PFSK-1 (cell line): ENCODE measurements at regions not wholly inside any gene's neighbourhood (a gene's known extent, or its start where the extent isn't known, plus 50 kb on each side); places are given as distances from the start of the nearest gene placed in this dataset.

Source experiments
- FOXP2 ChIP-seq: optimal IDR thresholded peaks from 2 replicates; pipeline ENCODE3; 2011; ENCODE audit warnings: borderline replicate concordance, control low read depth, inconsistent platforms; ENCODE audit not compliant: insufficient read depth; ENCODE audit errors: extremely low read length, extremely low read depth
- POLR2AphosphoS5 ChIP-seq: IDR thresholded peaks from 2 replicates; pipeline ENCODE4 v1.6.1; 2012; ENCODE audit warnings: low read depth, mild to moderate bottlenecking, control low read depth, low read length, moderate library complexity
- SIN3A ChIP-seq: IDR thresholded peaks from 2 replicates; pipeline ENCODE4 v1.6.1; 2012; ENCODE audit warnings: mild to moderate bottlenecking, low read length, moderate library complexity, borderline replicate concordance; ENCODE audit not compliant: insufficient read depth
- TAF1 ChIP-seq: IDR thresholded peaks from 2 replicates; pipeline ENCODE4 v1.6.1; 2012; ENCODE audit warnings: low read length, control low read depth, borderline replicate concordance; ENCODE audit not compliant: insufficient read depth
- TF ChIP-seq, protein P1 (sequence below), 2 experiments: IDR thresholded peaks; 2 replicates each; pipeline versions ENCODE4 v1.6.1 to v1.8.0; 2011 to 2012; ENCODE audit warnings: low read depth in 2 of 2, low read length in 2 of 2, control low read depth in 1 of 2, inconsistent platforms in 1 of 2, mild to moderate bottlenecking in 1 of 2, moderate library complexity in 1 of 2; ENCODE audit not compliant: insufficient read depth in 1 of 2

DNA sequence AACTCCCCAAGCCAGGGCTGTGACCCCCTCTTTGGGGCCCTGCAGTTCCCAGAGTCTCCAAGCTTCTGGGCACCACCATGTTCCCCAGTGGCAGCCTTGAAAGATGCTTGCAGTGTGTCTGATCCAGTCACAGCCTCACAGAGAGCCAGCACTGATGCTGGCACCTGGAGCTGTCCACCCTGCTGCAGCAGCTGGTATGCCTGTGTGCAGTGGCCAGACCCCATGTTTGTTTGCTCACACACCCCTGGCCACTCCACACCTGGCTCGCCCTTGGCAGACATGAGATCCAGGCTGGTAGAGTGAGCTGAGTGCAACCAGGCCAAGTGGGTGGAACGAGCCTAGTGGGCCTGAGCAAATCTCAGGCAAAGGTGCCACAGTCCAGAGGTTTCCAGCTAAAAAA is 106.0 kb downstream of the C9orf50 start:
- TF ChIP-seq TAF1 (no peak), SIN3A (no peak), FOXP2 (no peak), POLR2AphosphoS5 (no peak)
- TF ChIP-seq, protein P1, sequence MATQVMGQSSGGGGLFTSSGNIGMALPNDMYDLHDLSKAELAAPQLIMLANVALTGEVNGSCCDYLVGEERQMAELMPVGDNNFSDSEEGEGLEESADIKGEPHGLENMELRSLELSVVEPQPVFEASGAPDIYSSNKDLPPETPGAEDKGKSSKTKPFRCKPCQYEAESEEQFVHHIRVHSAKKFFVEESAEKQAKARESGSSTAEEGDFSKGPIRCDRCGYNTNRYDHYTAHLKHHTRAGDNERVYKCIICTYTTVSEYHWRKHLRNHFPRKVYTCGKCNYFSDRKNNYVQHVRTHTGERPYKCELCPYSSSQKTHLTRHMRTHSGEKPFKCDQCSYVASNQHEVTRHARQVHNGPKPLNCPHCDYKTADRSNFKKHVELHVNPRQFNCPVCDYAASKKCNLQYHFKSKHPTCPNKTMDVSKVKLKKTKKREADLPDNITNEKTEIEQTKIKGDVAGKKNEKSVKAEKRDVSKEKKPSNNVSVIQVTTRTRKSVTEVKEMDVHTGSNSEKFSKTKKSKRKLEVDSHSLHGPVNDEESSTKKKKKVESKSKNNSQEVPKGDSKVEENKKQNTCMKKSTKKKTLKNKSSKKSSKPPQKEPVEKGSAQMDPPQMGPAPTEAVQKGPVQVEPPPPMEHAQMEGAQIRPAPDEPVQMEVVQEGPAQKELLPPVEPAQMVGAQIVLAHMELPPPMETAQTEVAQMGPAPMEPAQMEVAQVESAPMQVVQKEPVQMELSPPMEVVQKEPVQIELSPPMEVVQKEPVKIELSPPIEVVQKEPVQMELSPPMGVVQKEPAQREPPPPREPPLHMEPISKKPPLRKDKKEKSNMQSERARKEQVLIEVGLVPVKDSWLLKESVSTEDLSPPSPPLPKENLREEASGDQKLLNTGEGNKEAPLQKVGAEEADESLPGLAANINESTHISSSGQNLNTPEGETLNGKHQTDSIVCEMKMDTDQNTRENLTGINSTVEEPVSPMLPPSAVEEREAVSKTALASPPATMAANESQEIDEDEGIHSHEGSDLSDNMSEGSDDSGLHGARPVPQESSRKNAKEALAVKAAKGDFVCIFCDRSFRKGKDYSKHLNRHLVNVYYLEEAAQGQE (IDR thresholded peaks at IDR 0.05; ENCODE audit: insufficient read depth in 1 of 2, low read depth in 2 of 2, low read length in 2 of 2): no peak

DNA sequence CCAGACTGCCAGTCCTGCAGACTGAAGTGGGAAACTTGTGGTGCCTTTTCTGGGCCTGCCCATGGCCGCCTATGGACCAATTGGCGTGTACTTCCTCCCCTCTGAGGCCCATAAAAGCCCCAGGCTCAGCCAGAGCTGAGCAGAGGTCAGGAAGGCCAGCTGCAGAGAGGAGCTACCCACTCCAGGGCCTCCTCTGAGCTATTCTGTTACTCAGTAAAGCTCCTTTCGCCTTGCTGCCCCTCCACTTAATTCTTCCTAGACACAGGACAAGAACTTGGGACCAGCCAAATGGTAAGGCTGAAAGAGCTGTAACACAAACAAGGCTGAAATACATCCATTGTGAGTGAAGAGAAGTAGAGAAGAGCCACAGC is 106.4 kb downstream of the C9orf50 start:
- TF ChIP-seq SIN3A (no peak), FOXP2 (no peak), POLR2AphosphoS5 (no peak), TAF1 (no peak)
- TF ChIP-seq, protein P1 (IDR thresholded peaks at IDR 0.05; ENCODE audit: insufficient read depth in 1 of 2, low read depth in 2 of 2, low read length in 2 of 2): no peak

DNA sequence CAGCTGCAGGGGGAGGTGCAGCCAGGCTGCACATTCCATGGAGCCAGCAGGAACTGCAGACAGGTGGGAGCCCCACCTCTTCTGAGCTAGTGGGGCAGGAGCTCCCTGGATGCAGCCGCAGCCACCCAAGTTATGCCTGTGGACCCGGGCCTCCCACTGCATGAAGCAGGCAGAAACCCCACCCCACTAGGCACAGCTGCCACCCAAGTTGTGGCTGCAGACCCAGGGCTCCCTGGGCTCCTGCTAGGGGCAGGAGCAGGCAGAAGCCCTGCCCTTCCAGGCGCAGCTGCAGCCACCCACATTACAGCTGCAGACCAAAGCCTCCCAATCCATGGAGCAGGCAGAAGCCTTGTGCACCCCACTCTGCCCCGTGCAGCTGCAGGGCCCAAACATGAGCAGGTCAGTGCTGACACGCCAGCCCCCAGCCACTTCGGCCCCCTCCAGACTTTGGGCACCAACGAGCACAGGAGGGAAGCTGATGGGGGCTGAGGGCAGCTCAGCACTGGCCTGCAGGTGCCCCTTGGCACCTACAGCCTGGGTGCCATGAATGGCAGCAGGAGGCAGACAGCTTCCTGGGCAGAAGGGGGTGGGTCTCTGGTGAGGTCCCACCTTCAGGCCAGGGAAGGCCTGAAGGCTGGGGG is 106.9 kb downstream of the C9orf50 start:
- TF ChIP-seq, protein P1 (IDR thresholded peaks at IDR 0.05; ENCODE audit: insufficient read depth in 1 of 2, low read depth in 2 of 2, low read length in 2 of 2): no peak
- TF ChIP-seq FOXP2 (no peak), POLR2AphosphoS5 (no peak), SIN3A (no peak), TAF1 (no peak)

DNA sequence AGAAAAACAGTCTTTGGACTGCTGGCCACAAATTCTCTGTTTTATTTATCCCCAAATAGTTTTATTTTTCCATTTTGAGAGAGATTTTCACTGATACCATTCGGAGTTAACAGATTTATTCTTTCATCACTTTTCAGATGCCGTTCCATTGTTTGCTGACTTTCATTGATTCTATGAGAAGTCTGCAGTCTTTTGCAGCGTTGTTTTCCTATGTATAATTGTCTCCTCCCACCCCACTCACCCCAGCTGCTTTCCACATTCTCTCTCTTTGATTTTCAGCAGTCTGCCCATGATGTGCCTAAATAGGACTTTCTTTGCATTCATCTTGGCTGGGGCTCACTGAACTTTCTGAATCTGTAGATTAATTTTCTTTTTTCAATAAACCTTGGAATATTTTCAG is 107.6 kb downstream of the C9orf50 start:
- TF ChIP-seq SIN3A (no peak), POLR2AphosphoS5 (no peak), TAF1 (no peak), FOXP2 (no peak)
- TF ChIP-seq, protein P1 (IDR thresholded peaks at IDR 0.05; ENCODE audit: insufficient read depth in 1 of 2, low read depth in 2 of 2, low read length in 2 of 2): no peak

DNA sequence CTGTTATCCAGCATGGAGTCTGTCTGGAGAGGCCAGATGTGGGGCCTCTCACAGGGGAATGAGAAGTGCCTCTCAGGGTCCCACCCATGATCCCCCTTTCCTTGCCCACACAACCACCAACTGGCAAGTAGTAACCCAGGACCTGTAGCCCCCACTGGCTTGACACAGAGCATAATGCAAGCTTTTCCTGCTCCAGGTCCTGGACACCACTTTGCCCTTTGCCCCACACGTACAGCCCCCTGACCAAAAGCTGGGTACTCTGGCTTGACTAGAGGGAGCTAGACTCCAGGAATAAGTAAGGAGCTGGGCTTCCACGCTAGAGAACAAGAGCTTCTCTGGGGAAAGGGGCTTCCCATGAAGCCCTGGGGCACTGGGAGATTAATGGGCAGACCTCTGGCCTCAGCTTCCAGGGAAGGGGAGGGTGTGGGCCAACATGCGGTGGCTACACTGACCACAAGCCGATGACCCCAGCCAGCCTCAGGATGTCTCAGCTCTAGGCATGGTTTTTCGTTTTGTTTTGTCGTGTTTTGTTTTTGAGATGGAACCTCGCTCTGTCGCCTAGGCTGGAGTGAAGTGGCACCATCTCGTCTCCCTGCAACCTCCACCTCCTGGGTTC is 109.5 kb downstream of the C9orf50 start:
- TF ChIP-seq TAF1 (no peak), FOXP2 (no peak), SIN3A (no peak), POLR2AphosphoS5 (no peak)
- TF ChIP-seq, protein P1 (IDR thresholded peaks at IDR 0.05; ENCODE audit: insufficient read depth in 1 of 2, low read depth in 2 of 2, low read length in 2 of 2): no peak
